OCI-LY3 (cell line): ENCODE measurements at regions not wholly inside any gene's neighbourhood (a gene's known extent, or its start where the extent isn't known, plus 50 kb on each side); places are given as distances from the start of the nearest gene placed in this dataset.

Experiments used
- H2AFZ ChIP-seq: fragments of 200-600, 300-600 bp; shearing (Covaris generic); 2 replicates; pipeline ENCODE4 v1.6.0; 2014; ENCODE audit warnings: antibody characterized with exemption, low read depth, low read length
- H3K27ac ChIP-seq: fragments of 200-600, 300-600 bp; sonication (generic); 2 replicates; pipeline ENCODE4 v1.5.1; 2014; ENCODE audit warnings: mild to moderate bottlenecking, low read length, moderate library complexity, mixed read lengths
- H3K27me3 ChIP-seq: fragments of 200-600, 300-600 bp; sonication (generic); 2 replicates; pipeline ENCODE4 v1.6.1; 2014; ENCODE audit warnings: low read depth, low read length, mixed read lengths
- H3K36me3 ChIP-seq: fragments of 200-600, 300-600 bp; sonication (generic); replicated peaks from 2 replicates; pipeline ENCODE3; 2014; ENCODE audit warnings: low read depth, low read length, mixed read lengths
- H3K4me1 ChIP-seq: fragments of 300-600, 200-600 bp; sonication (generic); 2 replicates; pipeline ENCODE4 v1.6.1; 2014; ENCODE audit warnings: low read length, mixed read lengths
- H3K4me2 ChIP-seq: fragments of 200-600, 300-600 bp; sonication (generic); 2 replicates; pipeline ENCODE4 v1.6.1; 2014; ENCODE audit warnings: low read length, mixed read lengths
- H3K4me3 ChIP-seq: fragments of 300-600, 200-600 bp; sonication (generic); 2 replicates; pipeline ENCODE4 v1.5.1; 2014; ENCODE audit warnings: antibody characterized with exemption, mild to moderate bottlenecking, low read length, moderate library complexity
- H3K79me2 ChIP-seq: fragments of 300-600, 200-600 bp; shearing (Covaris generic); 2 replicates; pipeline ENCODE4 v1.6.1; 2014; ENCODE audit warnings: mild to moderate bottlenecking, low read length, mixed read lengths
- H3K9ac ChIP-seq: fragments of 300-600, 200-600 bp; shearing (Covaris generic); 2 replicates; pipeline ENCODE4 v1.6.0; 2014; ENCODE audit warnings: mild to moderate bottlenecking, low read length, moderate library complexity
- H3K9me3 ChIP-seq: fragments of 200-600, 300-600 bp; shearing (Covaris generic); 2 replicates; pipeline ENCODE4 v1.6.1; 2014; ENCODE audit warnings: low read length, mixed read lengths; ENCODE audit not compliant: insufficient read depth
- H4K20me1 ChIP-seq: fragments of 200-600, 300-600 bp; sonication (generic); 2 replicates; pipeline ENCODE4 v1.6.1; 2016; ENCODE audit warnings: low read length, mixed read lengths; ENCODE audit not compliant: insufficient read depth
- CTCF ChIP-seq: fragments of 200-600, 300-600 bp; sonication (generic); IDR thresholded peaks from 2 replicates; pipeline ENCODE4 v1.5.1; 2014; ENCODE audit warnings: antibody characterized with exemption, low read length, low read depth
- EZH2phosphoT487 ChIP-seq: fragments of 200-600 bp; shearing (Covaris generic); IDR thresholded peaks from 2 replicates; pipeline ENCODE4 v1.6.1; 2018; ENCODE audit warnings: antibody characterized with exemption, mixed run types, low read depth

DNA sequence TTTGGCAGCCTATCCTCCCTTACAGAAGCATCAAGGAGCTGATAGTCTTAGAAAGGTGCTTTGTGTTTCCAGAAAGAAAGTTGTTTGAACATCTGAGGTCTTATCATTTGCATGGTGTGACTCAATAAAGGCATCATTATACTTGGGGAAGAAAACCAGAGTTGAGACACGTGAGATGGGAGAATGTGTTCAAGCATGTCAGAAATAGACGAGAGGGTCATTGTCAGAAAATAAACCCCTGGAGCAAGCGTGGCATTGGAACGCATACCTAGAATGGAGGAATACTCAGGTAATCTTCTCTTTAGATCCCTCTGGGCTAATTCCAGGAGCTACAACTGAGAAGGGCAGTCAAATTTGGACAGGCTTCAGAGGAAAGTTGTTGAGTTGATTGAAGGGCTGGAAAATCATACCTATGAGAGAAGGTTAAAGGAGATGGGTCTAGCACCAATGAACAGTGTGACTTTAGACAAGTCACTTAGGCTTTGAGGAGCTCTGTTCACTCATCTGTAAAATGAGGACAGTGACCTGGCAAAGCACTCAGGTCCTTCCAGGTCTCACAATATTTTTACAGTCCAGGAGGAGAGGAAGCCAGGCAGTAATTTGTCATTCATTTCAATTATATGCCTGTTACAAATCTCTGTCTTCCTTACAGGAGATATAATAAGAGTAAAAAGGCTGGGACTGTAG, 101.3 kb upstream of the C1orf21 start:
- H3K79me2 ChIP-seq, result no peaks in the 10 kb centered on the region
- H3K4me2 ChIP-seq, result no peak overlapping the region
- no peak overlapping the region for H3K9ac ChIP-seq
- H4K20me1 ChIP-seq, result no peaks in the 10 kb centered on the region
- no peak overlapping the region for H3K4me3 ChIP-seq
- H2AFZ ChIP-seq, result no peak overlapping the region
- peaks cover 7% of the 10 kb centered on the region for H3K36me3 ChIP-seq
- H3K27me3 ChIP-seq, result no peaks in the 10 kb centered on the region
- TF ChIP-seq CTCF, result no peak
- TF ChIP-seq EZH2phosphoT487, result no peak
- no peaks in the 10 kb centered on the region for H3K4me1 ChIP-seq
- peaks cover 33% of the 10 kb centered on the region for H3K9me3 ChIP-seq
- no peak overlapping the region for H3K27ac ChIP-seq

DNA sequence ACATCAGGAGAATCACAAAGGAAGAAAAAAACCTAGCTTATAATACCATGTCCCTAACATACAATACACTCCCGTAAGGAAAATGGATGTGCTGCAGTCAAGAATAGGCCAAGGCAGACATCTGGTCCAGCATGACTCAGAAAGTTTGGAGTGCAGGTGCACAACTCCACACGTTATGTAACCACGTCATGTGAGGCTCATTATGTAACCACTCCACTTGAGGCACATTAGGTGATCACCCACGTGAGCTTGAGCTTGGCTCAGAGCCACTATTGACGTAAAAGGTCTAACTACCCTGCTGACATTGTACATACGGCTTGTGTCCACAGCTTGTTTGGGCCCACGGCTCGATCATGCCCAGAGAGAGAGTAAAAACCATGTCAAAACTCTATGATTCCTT, 99.8 kb upstream of the C1orf21 start:
- Histone ChIP-seq H3K9me3 (peaks cover 42% of the 10 kb centered on the region), H3K9ac (no peak overlapping the region), H3K79me2 (no peaks in the 10 kb centered on the region), H3K4me1 (no peaks in the 10 kb centered on the region), H3K27ac (no peak overlapping the region), H3K4me3 (no peak overlapping the region), H3K4me2 (no peak overlapping the region), H3K27me3 (no peaks in the 10 kb centered on the region), H2AFZ (no peak overlapping the region), H3K36me3 (peaks cover 11% of the 10 kb centered on the region), H4K20me1 (no peaks in the 10 kb centered on the region)
- TF ChIP-seq CTCF (no peak), EZH2phosphoT487 (no peak)

GRCh38 chr1:184289825-184290550, 96.8 kb upstream of the C1orf21 start:
- H3K4me2 ChIP-seq, result no peak overlapping the region
- no peak overlapping the region for H3K27ac ChIP-seq
- TF ChIP-seq CTCF (no peak), EZH2phosphoT487 (no peak)
- H4K20me1 ChIP-seq, result no peaks in the 10 kb centered on the region
- no peaks in the 10 kb centered on the region for H3K79me2 ChIP-seq
- no peak overlapping the region for H2AFZ ChIP-seq
- no peaks in the 10 kb centered on the region for H3K4me1 ChIP-seq
- no peak overlapping the region for H3K9ac ChIP-seq
- H3K9me3 ChIP-seq, result peaks cover 45% of the 10 kb centered on the region
- peaks cover 11% of the 10 kb centered on the region for H3K36me3 ChIP-seq
- H3K4me3 ChIP-seq, result no peak overlapping the region
- no peaks in the 10 kb centered on the region for H3K27me3 ChIP-seq

- peaks cover 41% of the 10 kb centered on the region for H3K9me3 ChIP-seq
- no peaks in the 10 kb centered on the region for H4K20me1 ChIP-seq
- no peak overlapping the region for H3K27ac ChIP-seq
- H3K9ac ChIP-seq, result no peak overlapping the region
- no peak overlapping the region for H3K4me3 ChIP-seq
- no peaks in the 10 kb centered on the region for H3K27me3 ChIP-seq
- no peaks in the 10 kb centered on the region for H3K79me2 ChIP-seq
- no peak overlapping the region for H2AFZ ChIP-seq
- TF ChIP-seq EZH2phosphoT487, result no peak
- no peak for TF ChIP-seq CTCF
- H3K36me3 ChIP-seq, result peaks cover 11% of the 10 kb centered on the region
- no peaks in the 10 kb centered on the region for H3K4me1 ChIP-seq
- no peak overlapping the region for H3K4me2 ChIP-seq
These were observed 95.1 kb upstream of the C1orf21 start for GRCh38 chr1:184291701-184292100.
